Endothelial cell (in vitro differentiated cells): ENCODE measurements at regions not wholly inside any gene's neighbourhood (a gene's known extent, or its start where the extent isn't known, plus 50 kb on each side); places are given as distances from the start of the nearest gene placed in this dataset.

Experiments used
- DNase-seq: peaks from one replicate; pipeline ENCODE4 v3.0.0; 2021; ENCODE audit warnings: low spot score
- H3K27ac Mint-ChIP-seq: one replicate; pipeline ENCODE4 v1.8.0; 2021; ENCODE audit warnings: mixed read lengths, inconsistent platforms; ENCODE audit not compliant: unreplicated experiment
- H3K27me3 Mint-ChIP-seq: one replicate; pipeline ENCODE4 v1.8.0; 2021; ENCODE audit warnings: mild to moderate bottlenecking, moderate library complexity, mixed read lengths, inconsistent platforms; ENCODE audit not compliant: unreplicated experiment
- H3K36me3 Mint-ChIP-seq: one replicate; pipeline ENCODE4 v1.8.0; 2021; ENCODE audit warnings: mild to moderate bottlenecking, low read depth, mixed read lengths, inconsistent platforms; ENCODE audit not compliant: unreplicated experiment
- H3K4me1 Mint-ChIP-seq: one replicate; pipeline ENCODE4 v1.8.0; 2021; ENCODE audit warnings: mild to moderate bottlenecking, mixed read lengths, inconsistent platforms; ENCODE audit not compliant: unreplicated experiment
- H3K4me3 Mint-ChIP-seq: one replicate; pipeline ENCODE4 v1.8.0; 2021; ENCODE audit warnings: mild to moderate bottlenecking, mixed read lengths, inconsistent platforms; ENCODE audit not compliant: unreplicated experiment
- H3K9me3 Mint-ChIP-seq: one replicate; pipeline ENCODE4 v1.8.0; 2021; ENCODE audit warnings: mixed read lengths, inconsistent platforms; ENCODE audit not compliant: unreplicated experiment
- CTCF ChIP-seq: fragments of 200-600 bp; sonication (generic); IDR thresholded peaks from one replicate; pipeline ENCODE4 v1.5.0; 2021; ENCODE audit warnings: antibody characterized with exemption; ENCODE audit not compliant: unreplicated experiment

GRCh38 chr1:94714552-94714951, 105.6 kb upstream of the SLC44A3 start:
- H3K4me1 Mint-ChIP-seq, result peaks cover 10% of the 10 kb centered on the region

GRCh38 chr1:94714152-94714551, 106.0 kb upstream of the SLC44A3 start:
- H3K36me3 Mint-ChIP-seq, result no peaks in the 10 kb centered on the region
- peaks cover 13% of the 10 kb centered on the region for H3K4me1 Mint-ChIP-seq
- DNase-seq, result no peak
- no peak for TF ChIP-seq CTCF
- no peak overlapping the region for H3K27ac Mint-ChIP-seq
- H3K4me3 Mint-ChIP-seq, result no peak overlapping the region
- peaks cover 2% of the 10 kb centered on the region for H3K27me3 Mint-ChIP-seq
- no peaks in the 10 kb centered on the region for H3K9me3 Mint-ChIP-seq

More at GRCh38 chr1:94714552-94714951, 105.6 kb upstream of the SLC44A3 start:
- Mint-ChIP-seq H3K36me3 (no peaks in the 10 kb centered on the region), H3K27me3 (peaks cover 4% of the 10 kb centered on the region), H3K4me3 (no peak overlapping the region), H3K27ac (no peak overlapping the region), H3K9me3 (no peaks in the 10 kb centered on the region)
- no peak for DNase-seq
- TF ChIP-seq CTCF, result no peak

GRCh38 chr1:94713472-94714141, 106.5 kb upstream of the SLC44A3 start:
- no peak for DNase-seq
- Mint-ChIP-seq H3K27ac (no peak overlapping the region), H3K27me3 (peaks cover 1% of the 10 kb centered on the region), H3K36me3 (no peaks in the 10 kb centered on the region), H3K4me1 (peaks cover 13% of the 10 kb centered on the region), H3K4me3 (no peak overlapping the region), H3K9me3 (no peaks in the 10 kb centered on the region)
- no peak for TF ChIP-seq CTCF

- TF ChIP-seq CTCF, result no peak
- Mint-ChIP-seq H3K9me3 (no peaks in the 10 kb centered on the region), H3K36me3 (no peaks in the 10 kb centered on the region), H3K4me3 (no peak overlapping the region), H3K4me1 (peaks cover 15% of the 10 kb centered on the region), H3K27ac (no peak overlapping the region), H3K27me3 (peaks cover 1% of the 10 kb centered on the region)
- DNase-seq, result no peak
These were observed 110.1 kb upstream of the SLC44A3 start for GRCh38 chr1:94709891-94710581.

- Mint-ChIP-seq H3K4me1 (peaks cover 15% of the 10 kb centered on the region), H3K4me3 (no peak overlapping the region), H3K9me3 (no peaks in the 10 kb centered on the region), H3K27me3 (peaks cover 1% of the 10 kb centered on the region), H3K36me3 (no peaks in the 10 kb centered on the region), H3K27ac (no peak overlapping the region)
- TF ChIP-seq CTCF, result no peak
- DNase-seq, result no peak
These were observed 111.3 kb upstream of the SLC44A3 start for GRCh38 chr1:94708811-94709210.
